NT2/D1 (cell line): ENCODE measurements at regions not wholly inside any gene's neighbourhood (a gene's known extent, or its start where the extent isn't known, plus 50 kb on each side); places are given as distances from the start of the nearest gene placed in this dataset.

Experiments used
- DNase-seq: peaks from one replicate; pipeline ENCODE4 v3.0.0-alpha.2; 2011; ENCODE audit warnings: low read depth, low spot score
- H3K27me3 ChIP-seq: 2 replicates; pipeline ENCODE4 v1.6.0; 2011; ENCODE audit warnings: mild to moderate bottlenecking; ENCODE audit not compliant: insufficient read length, insufficient read depth
- H3K36me3 ChIP-seq: 2 replicates; pipeline ENCODE4 v1.6.1; 2011; ENCODE audit warnings: mild to moderate bottlenecking, low read length, mixed read lengths; ENCODE audit not compliant: insufficient read depth, insufficient read length
- H3K4me1 ChIP-seq: 2 replicates; pipeline ENCODE4 v1.5.1; 2011; ENCODE audit not compliant: insufficient read depth, insufficient read length
- H3K4me3 ChIP-seq: 2 replicates; pipeline ENCODE4 v1.5.1; 2011; ENCODE audit warnings: low read depth; ENCODE audit not compliant: insufficient read length
- H3K9ac ChIP-seq: 2 replicates; pipeline ENCODE4 v1.6.0; 2011; ENCODE audit warnings: low read depth; ENCODE audit not compliant: insufficient read length
- H3K9me3 ChIP-seq: 2 replicates; pipeline ENCODE4 v1.5.1; 2011; ENCODE audit warnings: mild to moderate bottlenecking, low read length; ENCODE audit not compliant: insufficient read depth
- SUZ12 ChIP-seq: IDR thresholded peaks from 2 replicates; pipeline ENCODE4 v1.6.1; 2011; ENCODE audit not compliant: insufficient read length, insufficient read depth; ENCODE audit errors: extremely low read depth
- YY1 ChIP-seq: IDR thresholded peaks from 2 replicates; pipeline ENCODE4 v1.6.1; 2011; ENCODE audit not compliant: insufficient read length, insufficient read depth
- ZNF274 ChIP-seq: IDR thresholded peaks from 2 replicates; pipeline ENCODE4 v1.6.1; 2011; ENCODE audit warnings: mild to moderate bottlenecking, low read depth, low read length

- no peak for DNase-seq
- TF ChIP-seq YY1 (no peak), SUZ12 (no peak), ZNF274 (no peak)
These were observed 73.9 kb upstream of the PIAS1 start for GRCh38 chr15:67980171-67980570.

DNA sequence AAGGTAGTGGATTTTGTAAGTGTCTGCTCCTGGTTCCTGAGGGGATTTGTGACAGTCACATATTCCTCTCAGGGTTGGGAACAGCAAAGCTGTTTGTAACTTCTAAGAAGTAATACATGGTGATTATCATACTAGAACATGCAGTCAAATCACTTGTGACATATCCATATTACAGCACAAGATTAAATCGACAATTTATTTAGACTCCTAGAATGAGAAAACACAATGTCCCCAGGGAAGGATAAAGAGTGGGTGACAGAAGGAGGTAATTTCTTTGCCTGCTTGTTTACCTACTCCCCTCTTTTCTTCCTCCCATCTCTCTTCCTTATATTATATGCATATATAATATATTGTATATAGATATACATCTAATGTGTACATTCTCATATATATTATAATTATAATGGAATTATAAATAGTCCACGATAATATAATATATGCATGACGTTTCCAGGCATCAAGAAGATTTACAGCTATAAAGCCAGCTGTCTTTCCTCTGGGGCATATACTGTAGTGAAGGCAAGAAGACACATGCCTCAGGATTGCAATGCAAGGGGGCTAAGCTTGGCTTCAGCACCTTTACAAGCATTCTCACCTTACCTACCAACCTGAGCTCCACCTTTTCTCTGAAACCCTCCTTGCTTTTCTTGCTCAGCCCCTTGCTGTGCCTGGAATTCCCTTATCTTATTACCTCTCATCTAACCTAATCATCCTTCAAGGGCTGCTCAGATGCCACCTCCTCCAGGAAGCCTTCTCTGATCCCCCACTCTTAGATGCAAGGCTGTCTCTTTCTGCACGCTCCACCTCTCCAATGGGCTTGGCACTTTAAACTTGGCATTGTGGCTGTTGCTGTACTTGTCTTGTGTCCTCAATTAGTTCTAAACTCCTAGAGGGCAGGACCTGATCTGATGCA lies 73.1 kb upstream of the PIAS1 start:
- Histone ChIP-seq H3K4me1 (no peaks in the 10 kb centered on the region), H3K27me3 (no peaks in the 10 kb centered on the region), H3K9me3 (peaks cover 8% of the 10 kb centered on the region), H3K9ac (no peak overlapping the region), H3K4me3 (no peak overlapping the region), H3K36me3 (no peaks in the 10 kb centered on the region)
- no peak for DNase-seq
- TF ChIP-seq SUZ12 (no peak), YY1 (no peak), ZNF274 (no peak)

More at GRCh38 chr15:67980171-67980570, 73.9 kb upstream of the PIAS1 start:
- Histone ChIP-seq H3K9me3 (peaks cover 8% of the 10 kb centered on the region), H3K36me3 (no peaks in the 10 kb centered on the region), H3K4me3 (no peak overlapping the region), H3K27me3 (no peaks in the 10 kb centered on the region), H3K9ac (no peak overlapping the region), H3K4me1 (no peaks in the 10 kb centered on the region)

DNA sequence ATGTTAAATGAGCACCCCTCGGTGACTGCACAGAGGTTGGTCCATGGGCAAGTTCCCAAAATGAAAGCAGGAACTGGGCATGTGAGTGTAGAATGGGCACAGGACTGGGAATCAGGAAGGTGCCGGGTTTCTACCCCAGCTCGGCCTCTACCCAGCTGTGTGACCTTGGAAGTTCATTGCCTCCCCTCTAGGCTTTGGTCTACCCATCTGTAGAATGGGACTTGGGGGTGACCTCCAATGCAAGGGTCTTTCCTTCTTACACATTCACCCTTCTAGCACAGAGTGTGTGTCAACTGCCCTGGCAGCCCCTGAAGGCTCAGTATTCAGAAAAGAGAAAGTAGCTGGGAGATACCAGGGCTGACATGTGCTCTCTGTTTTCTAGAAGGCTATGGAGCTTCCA lies 72.3 kb upstream of the PIAS1 start:
- TF ChIP-seq SUZ12 (no peak), YY1 (no peak), ZNF274 (no peak)
- no peaks in the 10 kb centered on the region for H3K27me3 ChIP-seq
- peaks cover 8% of the 10 kb centered on the region for H3K9me3 ChIP-seq
- DNase-seq, result no peak
- no peaks in the 10 kb centered on the region for H3K36me3 ChIP-seq
- H3K4me3 ChIP-seq, result no peak overlapping the region
- no peaks in the 10 kb centered on the region for H3K4me1 ChIP-seq
- no peak overlapping the region for H3K9ac ChIP-seq

GRCh38 chr15:67991706-67992105 lies 62.4 kb upstream of the PIAS1 start:
- H3K4me1 ChIP-seq, result no peaks in the 10 kb centered on the region

GRCh38 chr15:67992411-67992810 lies 61.7 kb upstream of the PIAS1 start:
- TF ChIP-seq YY1, result no peak
- TF ChIP-seq ZNF274, result no peak
- no peak overlapping the region for H3K4me3 ChIP-seq
- H3K9me3 ChIP-seq, result no peaks in the 10 kb centered on the region

More at GRCh38 chr15:67991706-67992105, 62.4 kb upstream of the PIAS1 start:
- Histone ChIP-seq H3K9me3 (no peaks in the 10 kb centered on the region), H3K9ac (no peak overlapping the region), H3K36me3 (no peaks in the 10 kb centered on the region), H3K27me3 (no peaks in the 10 kb centered on the region), H3K4me3 (no peak overlapping the region)
- TF ChIP-seq SUZ12, result no peak
- no peak for TF ChIP-seq ZNF274
- TF ChIP-seq YY1, result no peak
- DNase-seq, result no peak

DNA sequence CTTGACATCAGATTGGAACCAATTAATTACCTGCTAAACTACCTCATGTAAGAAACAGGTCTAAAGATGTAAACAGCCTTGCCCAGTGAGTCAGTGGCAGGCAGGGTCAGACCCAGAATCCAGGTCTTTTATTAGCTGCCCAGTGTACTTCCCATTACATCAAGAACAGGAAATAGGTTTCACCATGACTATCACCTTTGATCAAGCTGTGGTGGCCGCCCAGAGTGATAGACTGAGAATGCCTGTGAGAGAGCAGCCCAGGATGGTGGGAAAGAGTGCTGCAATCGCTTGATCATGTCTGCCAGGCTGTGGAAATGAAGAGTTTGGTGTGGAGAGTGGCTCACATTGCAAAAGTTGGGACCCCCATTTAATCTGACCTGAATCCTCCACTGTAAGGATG lies 61.3 kb upstream of the PIAS1 start:
- Histone ChIP-seq H3K27me3 (no peaks in the 10 kb centered on the region), H3K4me1 (no peaks in the 10 kb centered on the region), H3K9ac (no peak overlapping the region), H3K4me3 (no peak overlapping the region), H3K36me3 (no peaks in the 10 kb centered on the region), H3K9me3 (no peaks in the 10 kb centered on the region)
- DNase-seq, result no peak
- no peak for TF ChIP-seq SUZ12
- TF ChIP-seq YY1, result no peak
- TF ChIP-seq ZNF274, result no peak

More at GRCh38 chr15:67992411-67992810, 61.7 kb upstream of the PIAS1 start:
- DNase-seq, result no peak
- Histone ChIP-seq H3K9ac (no peak overlapping the region), H3K36me3 (no peaks in the 10 kb centered on the region), H3K27me3 (no peaks in the 10 kb centered on the region), H3K4me1 (no peaks in the 10 kb centered on the region)

- TF ChIP-seq ZNF274 (no peak), SUZ12 (no peak), YY1 (no peak)
- H3K9me3 ChIP-seq, result no peaks in the 10 kb centered on the region
- H3K4me3 ChIP-seq, result no peak overlapping the region
- no peaks in the 10 kb centered on the region for H3K4me1 ChIP-seq
- no peak for DNase-seq
- no peaks in the 10 kb centered on the region for H3K27me3 ChIP-seq
- no peaks in the 10 kb centered on the region for H3K36me3 ChIP-seq
- no peak overlapping the region for H3K9ac ChIP-seq
These were observed 56.1 kb upstream of the PIAS1 start for GRCh38 chr15:67997996-67998395.

- Histone ChIP-seq H3K4me1 (no peaks in the 10 kb centered on the region), H3K9me3 (no peaks in the 10 kb centered on the region), H3K36me3 (no peaks in the 10 kb centered on the region), H3K27me3 (no peaks in the 10 kb centered on the region), H3K9ac (no peak overlapping the region), H3K4me3 (no peak overlapping the region)
- TF ChIP-seq ZNF274, result no peak
- TF ChIP-seq YY1, result no peak
- TF ChIP-seq SUZ12, result no peak
- DNase-seq, result no peak
These were observed 55.4 kb upstream of the PIAS1 start for GRCh38 chr15:67998599-67999133.
